IMR-90 (cell line): ENCODE measurements at regions not wholly inside any gene's neighbourhood (a gene's known extent, or its start where the extent isn't known, plus 50 kb on each side); places are given as distances from the start of the nearest gene placed in this dataset.

ENCODE experiments used
- ATAC-seq: fragments of 200-7000 bp; cut with Tn5 transposase; 2 replicates; pipeline ENCODE4 v1.9.1; 2020; ENCODE audit warnings: low read depth, mild to moderate bottlenecking, moderate library complexity
- BruUV-seq: library from RNA; stranded (reverse); fragments of 400-500 nt; replicated peaks from 2 replicates; lab custom pipeline; 2021; lab: Mats Ljungman, UMichigan
- CTCF ChIA-PET: fragments of 300-600 bp; formaldehyde crosslinking; extraction: SDS; loops from one replicate; lab custom pipeline; 2021; ENCODE audit warnings: antibody characterized with exemption; lab: Yijun Ruan, JAX
- POLR2A ChIA-PET: fragments of 300-600 bp; sonication (Branson Sonifier 250); formaldehyde crosslinking; loops from one replicate; lab custom pipeline; 2022; ENCODE audit warnings: antibody characterized with exemption; ENCODE audit not compliant: unreplicated experiment; lab: Charles Lee
- DNase-seq: peaks from one replicate; pipeline ENCODE4 v3.0.0; 2013
- H2AFZ ChIP-seq: replicated peaks from 2 replicates; pipeline ENCODE3; 2013; ENCODE audit warnings: low read length, mild to moderate bottlenecking; ENCODE audit not compliant: poor library complexity
- H2AK5ac ChIP-seq: 2 replicates; pipeline ENCODE4 v1.6.1; 2013; ENCODE audit warnings: low read depth, low read length, inconsistent platforms
- H2AK9ac ChIP-seq: replicated peaks from 2 replicates; pipeline ENCODE3; 2013; ENCODE audit warnings: mild to moderate bottlenecking, low read depth, low read length, moderate library complexity; ENCODE audit not compliant: poor library complexity
- H2BK120ac ChIP-seq: 2 replicates; pipeline ENCODE4 v1.6.1; 2013; ENCODE audit warnings: low read depth, low read length, inconsistent platforms
- H2BK15ac ChIP-seq: 3 replicates; pipeline ENCODE4 v1.6.1; 2013; ENCODE audit warnings: low read depth, low read length, inconsistent platforms
- H2BK20ac ChIP-seq: 2 replicates; pipeline ENCODE4 v1.6.1; 2013; ENCODE audit warnings: low read depth, mild to moderate bottlenecking, inconsistent platforms, low read length, moderate library complexity
- H2BK5ac ChIP-seq: 2 replicates; pipeline ENCODE4 v1.6.1; 2013; ENCODE audit warnings: mild to moderate bottlenecking, low read depth, low read length, inconsistent platforms; ENCODE audit not compliant: poor library complexity, severe bottlenecking
- H3K14ac ChIP-seq: replicated peaks from 2 replicates; pipeline ENCODE4 v1.6.1; 2013; ENCODE audit warnings: low read depth, low read length, inconsistent platforms
- H3K18ac ChIP-seq: 2 replicates; pipeline ENCODE4 v1.6.1; 2013; ENCODE audit warnings: low read depth, low read length, control low read depth
- H3K23ac ChIP-seq: 2 replicates; pipeline ENCODE4 v1.6.1; 2013; ENCODE audit warnings: low read depth, low read length, inconsistent platforms
- H3K27ac ChIP-seq: 2 replicates; pipeline ENCODE4 v1.5.1; 2013; ENCODE audit warnings: mild to moderate bottlenecking, control low read depth, low read length; ENCODE audit not compliant: insufficient read depth
- H3K27me3 ChIP-seq: 2 replicates; pipeline ENCODE4 v1.6.1; 2013; ENCODE audit warnings: low read length; ENCODE audit not compliant: control insufficient read depth, insufficient read depth
- H3K36me3 ChIP-seq: 2 replicates; pipeline ENCODE4 v1.6.1; 2013; ENCODE audit warnings: low read length, mixed read lengths; ENCODE audit not compliant: control insufficient read depth, insufficient read depth
- H3K4ac ChIP-seq: 2 replicates; pipeline ENCODE4 v1.6.1; 2013; ENCODE audit warnings: low read depth, low read length, inconsistent platforms
- H3K4me1 ChIP-seq: 2 replicates; pipeline ENCODE4 v1.6.1; 2013; ENCODE audit warnings: low read length, mixed read lengths; ENCODE audit not compliant: control insufficient read depth, insufficient read depth
- H3K4me2 ChIP-seq: 2 replicates; pipeline ENCODE4 v1.6.1; 2013; ENCODE audit warnings: low read depth, mild to moderate bottlenecking, control low read depth, low read length, moderate library complexity
- H3K4me3 ChIP-seq: 2 replicates; pipeline ENCODE4 v1.5.1; 2013; ENCODE audit warnings: low read depth, mild to moderate bottlenecking, control low read depth, low read length, moderate library complexity; ENCODE audit not compliant: insufficient read depth
- H3K56ac ChIP-seq: 2 replicates; pipeline ENCODE4 v1.6.1; 2013; ENCODE audit warnings: low read length, inconsistent platforms; ENCODE audit not compliant: insufficient read depth; ENCODE audit errors: extremely low read depth
- H3K79me1 ChIP-seq, 2 experiments: 2 replicates each; pipeline ENCODE4 v1.6.1; 2013; ENCODE audit warnings: low read length in 2 of 2, inconsistent platforms in 1 of 2, low read depth in 1 of 2
- H3K9ac ChIP-seq: 2 replicates; pipeline ENCODE4 v1.6.1; 2013; ENCODE audit warnings: low read depth, low read length, control low read depth
- H3K9me1 ChIP-seq: 2 replicates; pipeline ENCODE4 v1.6.1; 2013; ENCODE audit warnings: low read length, inconsistent platforms; ENCODE audit not compliant: insufficient read depth
- H3K9me3 ChIP-seq: 2 replicates; pipeline ENCODE4 v1.6.1; 2013; ENCODE audit warnings: low read length; ENCODE audit not compliant: control insufficient read depth, insufficient read depth
- H4K20me1 ChIP-seq: 2 replicates; pipeline ENCODE4 v1.6.1; 2013; ENCODE audit warnings: low read length, inconsistent platforms; ENCODE audit not compliant: insufficient read depth
- H4K5ac ChIP-seq: 2 replicates; pipeline ENCODE4 v1.6.1; 2013; ENCODE audit warnings: mild to moderate bottlenecking, low read depth, low read length, control low read depth
- H4K8ac ChIP-seq, 2 experiments: 2 replicates each; pipeline ENCODE4 v1.6.1; 2013; ENCODE audit warnings: low read depth in 2 of 2, low read length in 2 of 2, control low read depth in 1 of 2, inconsistent platforms in 1 of 2
- H4K91ac ChIP-seq: 2 replicates; pipeline ENCODE4 v1.6.1; 2013; ENCODE audit warnings: low read depth, low read length, inconsistent platforms; ENCODE audit not compliant: insufficient read depth
- BHLHE40 ChIP-seq: fragments of 150-350 bp; IDR thresholded peaks from 2 replicates; pipeline ENCODE4 v1.6.1; 2016; ENCODE audit warnings: mild to moderate bottlenecking, low read depth, low read length
- CEBPB ChIP-seq: IDR thresholded peaks from 2 replicates; pipeline ENCODE4 v1.6.1; 2012; ENCODE audit warnings: low read depth, low read length, improper control_type of control experiment
- CHD1 ChIP-seq: IDR thresholded peaks from 2 replicates; pipeline ENCODE4 v1.6.1; 2012; ENCODE audit warnings: low read depth, low read length, improper control_type of control experiment
- CTCF ChIP-seq: conservative IDR thresholded peaks from 2 replicates; pipeline ENCODE4 v1.5.1; 2012; ENCODE audit warnings: mild to moderate bottlenecking, low read depth, low read length, improper control_type of control experiment
- ELK1 ChIP-seq: fragments of 150-350 bp; IDR thresholded peaks from 2 replicates; pipeline ENCODE4 v1.6.1; 2016; ENCODE audit warnings: low read depth, mild to moderate bottlenecking, low read length, moderate library complexity, borderline replicate concordance
- FOS ChIP-seq: fragments of 150-350 bp; IDR thresholded peaks from 2 replicates; pipeline ENCODE4 v1.6.1; 2016; ENCODE audit warnings: low read depth, low read length
- MAFK ChIP-seq: IDR thresholded peaks from 2 replicates; pipeline ENCODE4 v1.6.1; 2012; ENCODE audit warnings: low read depth, low read length, improper control_type of control experiment
- MAZ ChIP-seq: IDR thresholded peaks from 2 replicates; pipeline ENCODE4 v1.6.1; 2012; ENCODE audit warnings: low read depth, mild to moderate bottlenecking, low read length, improper control_type of control experiment, moderate library complexity, borderline replicate concordance
- MXI1 ChIP-seq: IDR thresholded peaks from 2 replicates; pipeline ENCODE4 v1.6.1; 2012; ENCODE audit warnings: low read depth, mild to moderate bottlenecking, low read length, moderate library complexity, borderline replicate concordance
- NFE2L2 ChIP-seq: fragments of 150-350 bp; IDR thresholded peaks from 2 replicates; pipeline ENCODE4 v1.6.1; 2016; ENCODE audit warnings: low read depth, mild to moderate bottlenecking, low read length
- POLR2A ChIP-seq: IDR thresholded peaks from 2 replicates; pipeline ENCODE4 v1.6.1; 2012; ENCODE audit warnings: mild to moderate bottlenecking, low read depth, low read length
- RAD21 ChIP-seq: IDR thresholded peaks from 2 replicates; pipeline ENCODE4 v1.6.1; 2012; ENCODE audit warnings: low read length, improper control_type of control experiment
- RCOR1 ChIP-seq: IDR thresholded peaks from 2 replicates; pipeline ENCODE4 v1.6.1; 2012; ENCODE audit warnings: mild to moderate bottlenecking, low read length, improper control_type of control experiment; ENCODE audit not compliant: insufficient replicate concordance
- RFX5 ChIP-seq: IDR thresholded peaks from 2 replicates; pipeline ENCODE4 v1.8.0; 2012; ENCODE audit warnings: low read depth, mild to moderate bottlenecking, low read length, moderate library complexity
- SMC3 ChIP-seq: fragments of 150-350 bp; IDR thresholded peaks from 2 replicates; pipeline ENCODE4 v1.6.1; 2016; ENCODE audit warnings: low read depth, mild to moderate bottlenecking, antibody characterized with exemption, low read length, moderate library complexity
- USF2 ChIP-seq: fragments of 150-350 bp; IDR thresholded peaks from 2 replicates; pipeline ENCODE4 v1.6.1; 2017; ENCODE audit warnings: mild to moderate bottlenecking, antibody characterized with exemption, low read length, low read depth
- WGBS, 2 experiments: methylation state at CpG; one replicate each; pipeline versions ENCODE4 v1.1.5 to v1.1.7; 2013; ENCODE audit warnings: missing lambda C conversion rate in 2 of 2; ENCODE audit not compliant: insufficient read length in 1 of 2; ENCODE audit errors: extremely low coverage in 2 of 2; 5-methylcytosine and 5-hydroxymethylcytosine counted together
- dilution Hi-C: fragments of 300-500 bp; cut with HindIII; formaldehyde crosslinking; loops from one replicate; pipeline ENCODE4 v1.14.3; 2018; ENCODE audit warnings: low sequenced_read_pairs; ENCODE audit not compliant: unreplicated experiment
- in situ Hi-C: fragments of 300-500 bp; cut with MboI; formaldehyde crosslinking; loops from 3 replicates; pipeline ENCODE4 v1.14.3; 2019; ENCODE audit warnings: low sequenced_read_pairs, inconsistent platforms, mixed read lengths
- intact Hi-C: fragments of 100-400 bp; cut with micrococcal nuclease; formaldehyde crosslinking; loops from 2 replicates; pipeline ENCODE4 v1.10.0; 2022

- no peak overlapping the region for H3K4ac ChIP-seq
- CTCF ChIA-PET = no interaction called here
- no peak overlapping the region for H4K8ac ChIP-seq
- H3K9me1 ChIP-seq = no peaks in the 10 kb centered on the region
- no peaks in the 10 kb centered on the region for H3K9me3 ChIP-seq
- in situ Hi-C loops = no loop called here
- no peaks in the 10 kb centered on the region for H3K27me3 ChIP-seq
- H4K91ac ChIP-seq = no peak overlapping the region
- no peak overlapping the region for H2BK120ac ChIP-seq
- intact Hi-C loops = no loop called here
- H3K23ac ChIP-seq = no peak overlapping the region
- H3K56ac ChIP-seq = no peak overlapping the region
- ATAC-seq (no peak), DNase-seq (no peak)
- no peak overlapping the region for H2BK20ac ChIP-seq
- H4K20me1 ChIP-seq = no peaks in the 10 kb centered on the region
- no peaks in the 10 kb centered on the region for H3K4me1 ChIP-seq
- POLR2A ChIA-PET = no interaction called here
- H3K4me2 ChIP-seq = no peak overlapping the region
- no peak overlapping the region for H2AFZ ChIP-seq
- TF ChIP-seq CHD1 (no peak), NFE2L2 (no peak), USF2 (no peak), FOS (no peak), ELK1 (no peak), RAD21 (no peak), POLR2A (no peak), RFX5 (no peak), CEBPB (no peak), MAFK (no peak), BHLHE40 (no peak), CTCF (no peak), SMC3 (no peak), RCOR1 (no peak), MAZ (no peak), MXI1 (no peak)
- no peak overlapping the region for H3K14ac ChIP-seq
- H3K36me3 ChIP-seq = no peaks in the 10 kb centered on the region
- H3K18ac ChIP-seq = no peak overlapping the region
- H3K27ac ChIP-seq = no peak overlapping the region
- H3K9ac ChIP-seq = no peak overlapping the region
- BruUV-seq = no TSS peak
- no peaks in the 10 kb centered on the region for H3K79me1 ChIP-seq
- H2BK5ac ChIP-seq = no peak overlapping the region
- dilution Hi-C loops = no loop called here
- WGBS, 2 experiments = 92% methylated on average over 2 of the region's 9 CpGs; no CpG with 5 or more reads in 1 of the 2 experiments
- no peak overlapping the region for H3K4me3 ChIP-seq
- no peak overlapping the region for H2AK5ac ChIP-seq
- no peak overlapping the region for H2AK9ac ChIP-seq
- no peak overlapping the region for H2BK15ac ChIP-seq
- H4K5ac ChIP-seq = no peak overlapping the region
Observed at GRCh38 chr16:80356365-80356764, 184.4 kb upstream of the DYNLRB2 start.
